HUES48 (cell line): ENCODE measurements at regions not wholly inside any gene's neighbourhood (a gene's known extent, or its start where the extent isn't known, plus 50 kb on each side); places are given as distances from the start of the nearest gene placed in this dataset.

Experiments used
- H3K27ac ChIP-seq: one replicate; pipeline ENCODE4 v1.7.0; 2013; ENCODE audit warnings: low read depth, low read length, inconsistent platforms
- H3K27me3 ChIP-seq: 2 replicates; pipeline ENCODE4 v1.6.1; 2013; ENCODE audit warnings: mild to moderate bottlenecking, low read length; ENCODE audit not compliant: control insufficient read depth, insufficient read depth
- H3K36me3 ChIP-seq: 2 replicates; pipeline ENCODE4 v1.6.1; 2013; ENCODE audit warnings: low read length; ENCODE audit not compliant: control insufficient read depth, insufficient read depth
- H3K4me1 ChIP-seq: 2 replicates; pipeline ENCODE4 v1.6.1; 2013; ENCODE audit warnings: mild to moderate bottlenecking, low read length; ENCODE audit not compliant: control insufficient read depth, insufficient read depth
- H3K4me3 ChIP-seq: 2 replicates; pipeline ENCODE4 v1.5.1; 2013; ENCODE audit warnings: mild to moderate bottlenecking, low read depth, low read length
- H3K9ac ChIP-seq: 2 replicates; pipeline ENCODE4 v1.6.1; 2013; ENCODE audit warnings: mild to moderate bottlenecking, low read depth, low read length, moderate library complexity
- H3K9me3 ChIP-seq: 2 replicates; pipeline ENCODE4 v1.6.1; 2013; ENCODE audit warnings: low read length; ENCODE audit not compliant: control insufficient read depth, insufficient read depth

- Histone ChIP-seq H3K4me3 (no peak overlapping the region), H3K9ac (no peak overlapping the region), H3K4me1 (no peaks in the 10 kb centered on the region), H3K36me3 (no peaks in the 10 kb centered on the region), H3K27ac (no peak overlapping the region), H3K9me3 (no peaks in the 10 kb centered on the region), H3K27me3 (no peaks in the 10 kb centered on the region)
Observed at GRCh38 chr22:49291781-49292180, 535.9 kb downstream of the BRD1 start.

- Histone ChIP-seq H3K27me3 (no peaks in the 10 kb centered on the region), H3K36me3 (no peaks in the 10 kb centered on the region), H3K4me1 (no peaks in the 10 kb centered on the region), H3K4me3 (no peak overlapping the region), H3K27ac (no peak overlapping the region), H3K9ac (no peak overlapping the region), H3K9me3 (no peaks in the 10 kb centered on the region)
Observed at GRCh38 chr22:49291169-49291568, 536.5 kb downstream of the BRD1 start.

- Histone ChIP-seq H3K27me3 (no peaks in the 10 kb centered on the region), H3K4me1 (no peaks in the 10 kb centered on the region), H3K9me3 (no peaks in the 10 kb centered on the region), H3K4me3 (no peak overlapping the region), H3K27ac (no peak overlapping the region), H3K36me3 (no peaks in the 10 kb centered on the region), H3K9ac (no peak overlapping the region)
Observed at GRCh38 chr22:49290711-49291110, 537.0 kb downstream of the BRD1 start.

- no peaks in the 10 kb centered on the region for H3K4me1 ChIP-seq
- no peak overlapping the region for H3K9ac ChIP-seq
- no peaks in the 10 kb centered on the region for H3K36me3 ChIP-seq
- no peak overlapping the region for H3K4me3 ChIP-seq
- H3K27ac ChIP-seq: no peak overlapping the region
- no peaks in the 10 kb centered on the region for H3K27me3 ChIP-seq
- no peaks in the 10 kb centered on the region for H3K9me3 ChIP-seq
Observed at GRCh38 chr22:49289822-49290679, 537.6 kb downstream of the BRD1 start.

GRCh38 chr22:49286181-49286760, 541.4 kb downstream of the BRD1 start:
- no peaks in the 10 kb centered on the region for H3K4me1 ChIP-seq
- H3K9ac ChIP-seq: no peak overlapping the region
- H3K27ac ChIP-seq: no peak overlapping the region
- no peaks in the 10 kb centered on the region for H3K36me3 ChIP-seq
- H3K27me3 ChIP-seq: no peaks in the 10 kb centered on the region
- no peak overlapping the region for H3K4me3 ChIP-seq
- H3K9me3 ChIP-seq: no peaks in the 10 kb centered on the region

- Histone ChIP-seq H3K36me3 (no peaks in the 10 kb centered on the region), H3K4me3 (no peak overlapping the region), H3K27ac (no peak overlapping the region), H3K9me3 (no peaks in the 10 kb centered on the region), H3K4me1 (no peaks in the 10 kb centered on the region), H3K9ac (no peak overlapping the region), H3K27me3 (no peaks in the 10 kb centered on the region)
Observed at GRCh38 chr22:49284931-49285330, 542.7 kb downstream of the BRD1 start.

- H3K36me3 ChIP-seq: no peaks in the 10 kb centered on the region
- H3K27me3 ChIP-seq: no peaks in the 10 kb centered on the region
- no peak overlapping the region for H3K9ac ChIP-seq
- H3K9me3 ChIP-seq: no peaks in the 10 kb centered on the region
- H3K4me3 ChIP-seq: no peak overlapping the region
- no peaks in the 10 kb centered on the region for H3K4me1 ChIP-seq
- no peak overlapping the region for H3K27ac ChIP-seq
Observed at GRCh38 chr22:49284056-49284784, 543.5 kb downstream of the BRD1 start.

- Histone ChIP-seq H3K27me3 (no peaks in the 10 kb centered on the region), H3K27ac (no peak overlapping the region)
Observed at GRCh38 chr22:49282596-49282995, 545.1 kb downstream of the BRD1 start.

GRCh38 chr22:49281467-49282340, 546.0 kb downstream of the BRD1 start:
- Histone ChIP-seq H3K4me3 (no peak overlapping the region), H3K4me1 (no peaks in the 10 kb centered on the region), H3K9me3 (no peaks in the 10 kb centered on the region), H3K27me3 (no peaks in the 10 kb centered on the region), H3K27ac (no peak overlapping the region), H3K36me3 (no peaks in the 10 kb centered on the region), H3K9ac (no peak overlapping the region)

More at GRCh38 chr22:49282596-49282995, 545.1 kb downstream of the BRD1 start:
- no peaks in the 10 kb centered on the region for H3K9me3 ChIP-seq
- H3K4me1 ChIP-seq: no peaks in the 10 kb centered on the region
- no peaks in the 10 kb centered on the region for H3K36me3 ChIP-seq
- no peak overlapping the region for H3K9ac ChIP-seq
- H3K4me3 ChIP-seq: no peak overlapping the region

- no peaks in the 10 kb centered on the region for H3K27me3 ChIP-seq
- no peaks in the 10 kb centered on the region for H3K4me1 ChIP-seq
- no peak overlapping the region for H3K4me3 ChIP-seq
- no peaks in the 10 kb centered on the region for H3K36me3 ChIP-seq
- H3K9me3 ChIP-seq: no peaks in the 10 kb centered on the region
- no peak overlapping the region for H3K27ac ChIP-seq
- no peak overlapping the region for H3K9ac ChIP-seq
Observed at GRCh38 chr22:49278340-49278739, 549.3 kb downstream of the BRD1 start.
